Left ventricle myocardium inferior (tissue), 1 donor: ENCODE measurements at regions not wholly inside any gene's neighbourhood (a gene's known extent, or its start where the extent isn't known, plus 50 kb on each side); places are given as distances from the start of the nearest gene placed in this dataset.

Experiments
- DNase-seq: peaks from one replicate; pipeline ENCODE4 v3.0.0-alpha.2; 2020
- H3K27ac ChIP-seq: fragments of 200-600 bp; replicated peaks from 2 replicates; pipeline ENCODE4 v1.8.0; 2021
- H3K27me3 ChIP-seq: fragments of 200-600 bp; 2 replicates; pipeline ENCODE4 v1.8.0; 2021; ENCODE audit warnings: low read depth
- H3K36me3 ChIP-seq: fragments of 200-600 bp; 2 replicates; pipeline ENCODE4 v1.8.0; 2021
- H3K4me1 ChIP-seq: fragments of 200-600 bp; 2 replicates; pipeline ENCODE4 v1.8.0; 2021
- H3K4me3 ChIP-seq: fragments of 200-600 bp; 2 replicates; pipeline ENCODE4 v1.8.0; 2021; ENCODE audit warnings: mild to moderate bottlenecking, moderate library complexity
- H3K9me3 ChIP-seq: fragments of 200-600 bp; replicated peaks from 2 replicates; pipeline ENCODE4 v1.8.0; 2021
- CTCF ChIP-seq: fragments of 200-600 bp; IDR thresholded peaks from 2 replicates; pipeline ENCODE4 v1.8.0; 2021; ENCODE audit warnings: antibody characterized with exemption, mild to moderate bottlenecking, borderline replicate concordance
- intact Hi-C: fragments of 100-400 bp; cut with micrococcal nuclease; formaldehyde crosslinking; loops from one replicate; pipeline ENCODE4 v1.11.0; 2022
- donor health status: DM: no; HTN: yes; CAD: no; lungs with severe emphysema.

- no peaks in the 10 kb centered on the region for H3K9me3 ChIP-seq
- H3K27ac ChIP-seq: no peak overlapping the region
- no peaks in the 10 kb centered on the region for H3K4me1 ChIP-seq
- H3K4me3 ChIP-seq: no peak overlapping the region
- DNase-seq: no peak
- H3K36me3 ChIP-seq: no peaks in the 10 kb centered on the region
- no peaks in the 10 kb centered on the region for H3K27me3 ChIP-seq
- intact Hi-C loops: no loop called here
- TF ChIP-seq CTCF: no peak
These were observed 255.9 kb downstream of the SEC23A start for GRCh38 chr14:38847161-38847560.

GRCh38 chr14:38839694-38840365, 263.2 kb downstream of the SEC23A start:
- Histone ChIP-seq H3K36me3 (no peaks in the 10 kb centered on the region), H3K27ac (peak overlapping the region; percentile 31), H3K9me3 (no peaks in the 10 kb centered on the region), H3K27me3 (no peaks in the 10 kb centered on the region), H3K4me3 (no peak overlapping the region), H3K4me1 (peaks cover 15% of the 10 kb centered on the region)
- intact Hi-C loops: no loop called here
- no peak for DNase-seq
- TF ChIP-seq CTCF: no peak

- no peaks in the 10 kb centered on the region for H3K27me3 ChIP-seq
- H3K9me3 ChIP-seq: no peaks in the 10 kb centered on the region
- H3K27ac ChIP-seq: no peak overlapping the region
- TF ChIP-seq CTCF: no peak
- intact Hi-C loops: no loop called here
- H3K4me1 ChIP-seq: peaks cover 15% of the 10 kb centered on the region
- H3K36me3 ChIP-seq: no peaks in the 10 kb centered on the region
- DNase-seq: no peak
- H3K4me3 ChIP-seq: no peak overlapping the region
These were observed 264.1 kb downstream of the SEC23A start for GRCh38 chr14:38838979-38839323.

GRCh38 chr14:38838049-38838978, 264.7 kb downstream of the SEC23A start:
- intact Hi-C loops: no loop called here
- no peak for DNase-seq
- TF ChIP-seq CTCF: no peak
- Histone ChIP-seq H3K9me3 (no peaks in the 10 kb centered on the region), H3K36me3 (no peaks in the 10 kb centered on the region), H3K4me3 (no peak overlapping the region), H3K4me1 (peaks cover 15% of the 10 kb centered on the region), H3K27me3 (no peaks in the 10 kb centered on the region), H3K27ac (peak overlapping the region; percentile 42)

- intact Hi-C loops: no loop called here
- DNase-seq: no peak
- no peak for TF ChIP-seq CTCF
- H3K4me3 ChIP-seq: no peak overlapping the region
- H3K27ac ChIP-seq: peak overlapping the region; percentile 42
- H3K36me3 ChIP-seq: no peaks in the 10 kb centered on the region
- no peaks in the 10 kb centered on the region for H3K27me3 ChIP-seq
- H3K4me1 ChIP-seq: peaks cover 15% of the 10 kb centered on the region
- no peaks in the 10 kb centered on the region for H3K9me3 ChIP-seq
These were observed 265.5 kb downstream of the SEC23A start for GRCh38 chr14:38837343-38838048.
